ACHN (cell line): ENCODE measurements at regions not wholly inside any gene's neighbourhood (a gene's known extent, or its start where the extent isn't known, plus 50 kb on each side); places are given as distances from the start of the nearest gene placed in this dataset.
A peak's percentile ranks its signal among the peaks of the same experiment; 100 is the strongest.

Experiments used
- DNase-seq: peaks from one replicate; pipeline ENCODE4 v3.0.0-alpha.2; 2015
- in situ Hi-C: cut with HindIII; loops from 2 replicates; pipeline ENCODE4 v1.10.0; 2017; ENCODE audit warnings: low sequenced_read_pairs, low pct_ligation_motif_present, low pct_unique_long_range_greater_than_20kb

- no peak for DNase-seq
- in situ Hi-C loops: no loop called here
These were observed 289.2 kb upstream of the THBS1 start for GRCh38 chr15:39291690-39292089.

GRCh38 chr15:39296955-39297354 lies 283.9 kb upstream of the THBS1 start:
- in situ Hi-C loops: no loop called here
- DNase-seq: no peak

- no peak for DNase-seq
- in situ Hi-C loops: no loop called here
These were observed 282.5 kb upstream of the THBS1 start for GRCh38 chr15:39298271-39298962.

GRCh38 chr15:39299486-39300267 lies 281.2 kb upstream of the THBS1 start:
- DNase-seq: no peak
- in situ Hi-C loops: no loop called here

- in situ Hi-C loops: no loop called here
- peak; percentile 53 for DNase-seq
These were observed 280.3 kb upstream of the THBS1 start for GRCh38 chr15:39300451-39301153.

GRCh38 chr15:39301589-39301999 lies 279.3 kb upstream of the THBS1 start:
- in situ Hi-C loops: no loop called here
- no peak for DNase-seq

- DNase-seq: no peak
- in situ Hi-C loops: no loop called here
These were observed 277.9 kb upstream of the THBS1 start for GRCh38 chr15:39302936-39303335.

- DNase-seq: no peak
- in situ Hi-C loops: no loop called here
These were observed 276.6 kb upstream of the THBS1 start for GRCh38 chr15:39304201-39304841.

- in situ Hi-C loops: no loop called here
- DNase-seq: no peak
These were observed 275.7 kb upstream of the THBS1 start for GRCh38 chr15:39304931-39305728.

GRCh38 chr15:39310633-39311032 lies 270.2 kb upstream of the THBS1 start:
- in situ Hi-C loops: no loop called here
- no peak for DNase-seq

- in situ Hi-C loops: no loop called here
- DNase-seq: peak; percentile 4
These were observed 267.9 kb upstream of the THBS1 start for GRCh38 chr15:39312984-39313383.

- no peak for DNase-seq
- in situ Hi-C loops: no loop called here
These were observed 267.4 kb upstream of the THBS1 start for GRCh38 chr15:39313467-39313866.

GRCh38 chr15:39313881-39314280 lies 267.0 kb upstream of the THBS1 start:
- in situ Hi-C loops: no loop called here
- no peak for DNase-seq

GRCh38 chr15:39315206-39315850 lies 265.6 kb upstream of the THBS1 start:
- DNase-seq: no peak
- in situ Hi-C loops: no loop called here

- in situ Hi-C loops: no loop called here
- no peak for DNase-seq
These were observed 263.7 kb upstream of the THBS1 start for GRCh38 chr15:39317225-39317624.

- in situ Hi-C loops: no loop called here
These were observed 262.6 kb upstream of the THBS1 start for GRCh38 chr15:39318231-39318630.

GRCh38 chr15:39320355-39320754 lies 260.5 kb upstream of the THBS1 start:
- DNase-seq: no peak
- in situ Hi-C loops: no loop called here

More at GRCh38 chr15:39318231-39318630, 262.6 kb upstream of the THBS1 start:
- no peak for DNase-seq

- in situ Hi-C loops: no loop called here
- no peak for DNase-seq
These were observed 260.0 kb upstream of the THBS1 start for GRCh38 chr15:39320886-39321285.
